Prostate gland (tissue), 2 donors: ENCODE measurements at regions not wholly inside any gene's neighbourhood (a gene's known extent, or its start where the extent isn't known, plus 50 kb on each side); places are given as distances from the start of the nearest gene placed in this dataset.

Source experiments
- DNase-seq: peaks from one replicate; pipeline ENCODE4 v3.0.0-alpha.2; 2019; ENCODE audit warnings: low spot score
- H3K27ac ChIP-seq, 2 donors: fragments of 200-600 bp; sonication (generic); 2 replicates each; pipeline ENCODE4 v1.5.1; 2017 to 2019
- H3K27me3 ChIP-seq: fragments of 200-600 bp; sonication (generic); replicated peaks from 2 replicates; pipeline ENCODE4 v1.5.1; 2019; ENCODE audit not compliant: insufficient read depth
- H3K36me3 ChIP-seq, 2 donors: fragments of 200-600 bp; sonication (generic); 1 replicate in 1 of 2; 2 replicates in 1 of 2; pipeline versions ENCODE4 v1.5.1 to v1.8.1; 2017 to 2019
- H3K4me1 ChIP-seq: fragments of 200-600 bp; sonication (generic); replicated peaks from 2 replicates; pipeline ENCODE4 v1.5.1; 2019
- H3K4me3 ChIP-seq, 2 donors: fragments of 200-600 bp; sonication (generic); 2 replicates each; pipeline ENCODE4 v1.5.1; 2017 to 2019
- H3K9me3 ChIP-seq: fragments of 200-600 bp; sonication (generic); 2 replicates; pipeline ENCODE4 v1.5.1; 2017
- POLR2A ChIP-seq: fragments of 450-650 bp; IDR thresholded peaks from one replicate; pipeline ENCODE4 v1.6.1; 2016; ENCODE audit warnings: antibody characterized with exemption, mild to moderate bottlenecking
- POLR2AphosphoS5 ChIP-seq: sonication (generic); formaldehyde crosslinking; IDR thresholded peaks from one replicate; pipeline ENCODE4 v1.6.1; 2017; ENCODE audit warnings: antibody characterized with exemption
- WGBS: methylation state at CpG from one replicate; pipeline ENCODE4 v1.1.5; 2018; 5-methylcytosine and 5-hydroxymethylcytosine counted together
- intact Hi-C: fragments of 100-400 bp; cut with DNase I; formaldehyde crosslinking; loops from one replicate; pipeline ENCODE4 v1.14.2; 2022
- TF ChIP-seq, protein P1 (sequence below), 4 experiments: fragments of 200-600 bp in 2 of 4; fragments of 450-650 bp in 2 of 4; sonication (generic) in 2 of 4; IDR thresholded peaks; 1 replicate in 3 of 4; 2 replicates in 1 of 4; pipeline ENCODE4 v1.5.1; 2016 to 2019; ENCODE audit warnings: antibody characterized with exemption in 4 of 4, mild to moderate bottlenecking in 2 of 4, moderate library complexity in 2 of 4

DNA sequence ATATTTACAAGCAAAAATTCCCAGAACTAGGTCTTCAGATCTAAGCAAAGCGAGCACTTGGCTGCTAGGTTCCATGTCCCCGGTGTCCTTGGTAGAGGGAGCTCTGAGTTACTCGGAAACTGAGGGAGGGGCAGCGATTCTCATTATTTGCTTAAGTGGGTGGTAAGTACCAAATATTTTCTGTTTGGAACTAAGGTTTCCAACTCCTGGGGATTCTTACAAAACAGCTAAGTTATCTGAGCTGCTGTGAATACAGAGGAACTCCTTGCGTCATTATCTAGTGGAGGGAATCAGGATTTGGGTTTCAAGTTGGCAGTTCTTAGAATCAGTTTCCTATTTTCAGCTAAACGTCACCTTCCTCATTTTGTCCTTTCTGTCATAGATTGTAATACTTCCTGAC, 76.8 kb upstream of the IKZF1 start:
- 68% methylated on average over 6 of the region's 6 CpGs for WGBS
- Histone ChIP-seq H3K4me3 (no peak overlapping the region), H3K27ac (no peak overlapping the region), H3K4me1 (no peaks in the 10 kb centered on the region), H3K9me3 (no peaks in the 10 kb centered on the region), H3K36me3 (no peaks in the 10 kb centered on the region), H3K27me3 (no peaks in the 10 kb centered on the region)
- intact Hi-C loops = no loop called here
- DNase-seq = no peak
- TF ChIP-seq POLR2AphosphoS5 (no peak), POLR2A (no peak)
- TF ChIP-seq, protein P1, sequence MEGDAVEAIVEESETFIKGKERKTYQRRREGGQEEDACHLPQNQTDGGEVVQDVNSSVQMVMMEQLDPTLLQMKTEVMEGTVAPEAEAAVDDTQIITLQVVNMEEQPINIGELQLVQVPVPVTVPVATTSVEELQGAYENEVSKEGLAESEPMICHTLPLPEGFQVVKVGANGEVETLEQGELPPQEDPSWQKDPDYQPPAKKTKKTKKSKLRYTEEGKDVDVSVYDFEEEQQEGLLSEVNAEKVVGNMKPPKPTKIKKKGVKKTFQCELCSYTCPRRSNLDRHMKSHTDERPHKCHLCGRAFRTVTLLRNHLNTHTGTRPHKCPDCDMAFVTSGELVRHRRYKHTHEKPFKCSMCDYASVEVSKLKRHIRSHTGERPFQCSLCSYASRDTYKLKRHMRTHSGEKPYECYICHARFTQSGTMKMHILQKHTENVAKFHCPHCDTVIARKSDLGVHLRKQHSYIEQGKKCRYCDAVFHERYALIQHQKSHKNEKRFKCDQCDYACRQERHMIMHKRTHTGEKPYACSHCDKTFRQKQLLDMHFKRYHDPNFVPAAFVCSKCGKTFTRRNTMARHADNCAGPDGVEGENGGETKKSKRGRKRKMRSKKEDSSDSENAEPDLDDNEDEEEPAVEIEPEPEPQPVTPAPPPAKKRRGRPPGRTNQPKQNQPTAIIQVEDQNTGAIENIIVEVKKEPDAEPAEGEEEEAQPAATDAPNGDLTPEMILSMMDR (IDR thresholded peaks at IDR 0.05) = no peak

DNA sequence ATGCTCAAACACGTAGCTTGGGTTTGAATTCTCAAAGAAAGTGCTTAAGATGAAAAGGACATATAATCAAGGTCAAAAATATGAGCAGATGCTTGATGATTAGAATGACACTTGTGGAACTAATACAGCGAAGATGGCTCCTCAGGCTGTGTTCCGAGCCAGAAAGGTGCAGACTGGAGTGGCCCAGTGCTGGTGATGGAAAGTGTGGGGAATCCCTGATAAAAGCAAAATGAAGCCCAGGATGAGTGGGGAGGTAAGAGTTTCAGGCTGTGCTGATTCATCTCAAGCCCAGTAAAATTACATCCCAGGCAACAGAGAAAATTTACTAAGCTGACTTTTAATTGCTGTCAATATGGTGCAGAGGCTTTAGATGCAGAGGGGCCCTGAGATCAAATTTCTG, 77.8 kb upstream of the IKZF1 start:
- TF ChIP-seq POLR2A (no peak), POLR2AphosphoS5 (no peak)
- TF ChIP-seq, protein P1 (IDR thresholded peaks at IDR 0.05) = no peak
- Histone ChIP-seq H3K9me3 (no peaks in the 10 kb centered on the region), H3K4me3 (no peak overlapping the region), H3K4me1 (no peaks in the 10 kb centered on the region), H3K27me3 (no peaks in the 10 kb centered on the region), H3K36me3 (no peaks in the 10 kb centered on the region), H3K27ac (no peak overlapping the region)
- intact Hi-C loops = no loop called here
- WGBS = 81% methylated on average over 3 of the region's 3 CpGs
- DNase-seq = no peak

DNA sequence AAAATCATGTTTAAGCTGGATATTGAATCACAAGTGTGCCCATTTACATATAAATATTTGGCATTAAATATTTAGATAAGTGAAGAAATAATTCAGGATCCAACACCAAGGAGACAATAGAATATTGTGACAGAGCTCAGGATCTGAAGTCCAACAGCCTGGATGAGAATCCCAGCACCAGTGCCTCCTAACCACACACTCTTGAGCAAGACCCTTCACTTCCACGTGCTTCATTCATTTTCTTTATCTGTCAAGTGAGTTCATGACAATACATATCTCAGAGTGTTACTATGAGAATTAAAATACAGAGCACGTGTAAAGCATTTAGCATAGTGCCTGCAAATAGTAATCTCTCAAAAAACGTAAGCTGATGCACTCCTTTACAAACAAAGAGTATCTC, 78.4 kb upstream of the IKZF1 start:
- TF ChIP-seq, protein P1 (IDR thresholded peaks at IDR 0.05) = no peak
- TF ChIP-seq POLR2A (no peak), POLR2AphosphoS5 (no peak)
- Histone ChIP-seq H3K9me3 (no peaks in the 10 kb centered on the region), H3K27ac (no peak overlapping the region), H3K36me3 (no peaks in the 10 kb centered on the region), H3K4me3 (no peak overlapping the region), H3K27me3 (no peaks in the 10 kb centered on the region), H3K4me1 (no peaks in the 10 kb centered on the region)
- no peak for DNase-seq
- intact Hi-C loops = no loop called here
- WGBS = 53% methylated on average over 3 of the region's 3 CpGs

DNA sequence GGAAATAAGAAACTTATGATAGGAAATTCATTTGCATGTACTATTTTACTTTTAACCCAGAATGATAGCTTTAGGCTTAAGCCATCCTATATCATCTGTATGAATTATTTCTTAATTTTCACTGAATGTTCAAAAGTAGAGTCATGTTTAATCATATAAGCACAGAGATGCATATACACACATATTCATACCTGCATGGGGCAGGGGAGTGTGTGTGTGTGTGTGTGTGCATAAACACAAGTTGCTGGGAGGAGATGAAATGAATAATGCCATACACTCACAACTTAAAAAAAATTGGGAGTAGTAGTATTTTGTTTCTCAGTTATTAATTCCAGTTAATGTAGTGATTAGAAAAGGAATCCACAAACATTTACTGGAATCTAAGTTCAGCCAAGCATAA, 83.1 kb upstream of the IKZF1 start:
- H3K9me3 ChIP-seq = no peaks in the 10 kb centered on the region
- no peaks in the 10 kb centered on the region for H3K36me3 ChIP-seq

DNA sequence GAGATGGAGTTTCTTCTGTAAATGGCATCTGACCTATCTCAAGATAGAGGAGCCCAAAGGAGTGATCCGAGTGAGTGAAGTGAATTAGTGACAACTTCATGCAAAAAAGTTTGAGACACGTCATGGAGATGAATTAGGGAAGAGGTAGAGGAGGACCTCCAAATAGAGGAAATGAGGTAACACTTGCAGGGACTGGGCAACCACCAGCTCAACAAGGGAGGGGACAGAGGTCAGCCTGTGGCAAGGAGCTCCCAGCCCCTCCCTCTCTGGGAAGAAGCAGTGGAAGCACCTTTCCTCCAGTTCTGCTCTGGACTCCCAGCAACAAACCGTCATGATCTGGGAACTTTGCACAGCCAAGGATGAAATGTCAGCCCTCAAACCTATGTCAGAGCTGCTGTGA, 83.5 kb upstream of the IKZF1 start:
- TF ChIP-seq, protein P1 (IDR thresholded peaks at IDR 0.05) = no peak
- TF ChIP-seq POLR2A = no peak
- no peak for TF ChIP-seq POLR2AphosphoS5
- no peaks in the 10 kb centered on the region for H3K4me1 ChIP-seq
- H3K27ac ChIP-seq = no peak overlapping the region
- H3K27me3 ChIP-seq = no peaks in the 10 kb centered on the region
- no peaks in the 10 kb centered on the region for H3K36me3 ChIP-seq
- H3K4me3 ChIP-seq = no peak overlapping the region
- intact Hi-C loops = no loop called here
- no peak for DNase-seq
- WGBS = 81% methylated on average over 3 of the region's 3 CpGs
- no peaks in the 10 kb centered on the region for H3K9me3 ChIP-seq

More for the DNA sequence above, 83.1 kb upstream of the IKZF1 start:
- TF ChIP-seq POLR2A = no peak
- TF ChIP-seq, protein P1 (IDR thresholded peaks at IDR 0.05) = no peak
- TF ChIP-seq POLR2AphosphoS5 = no peak
- no peaks in the 10 kb centered on the region for H3K27me3 ChIP-seq
- intact Hi-C loops = no loop called here
- H3K4me1 ChIP-seq = no peaks in the 10 kb centered on the region
- no peak overlapping the region for H3K4me3 ChIP-seq
- DNase-seq = no peak
- no peak overlapping the region for H3K27ac ChIP-seq
